H1 (cell line): ENCODE measurements at regions not wholly inside any gene's neighbourhood (a gene's known extent, or its start where the extent isn't known, plus 50 kb on each side); places are given as distances from the start of the nearest gene placed in this dataset.
"Not testable (repeated sequence)": the region's sequence is repeated elsewhere in the genome, so short reads cannot be mapped to it uniquely, and the experiment has no call there.

Experiments used
- CTCF ChIA-PET: fragments of 300-600 bp; sonication (Branson Sonifier 250); formaldehyde crosslinking; loops from one replicate; lab custom pipeline; 2021; ENCODE audit not compliant: partially characterized antibody; lab: Charles Lee
- POLR2A ChIA-PET: fragments of 300-600 bp; sonication (Branson Sonifier 250); formaldehyde crosslinking; loops from one replicate; lab custom pipeline; 2021; ENCODE audit warnings: inconsistent platforms; ENCODE audit not compliant: partially characterized antibody; lab: Charles Lee
- DNase-seq, 2 experiments: peaks; one replicate each; pipeline versions ENCODE4 v3.0.0 to v3.0.0-alpha.2; 2010 to 2022; ENCODE audit warnings: low spot score in 2 of 2, low read depth in 1 of 2, mixed read lengths in 1 of 2
- FAIRE-seq: peaks from 2 replicates; lab custom pipeline; 2011; peaks lifted over from hg19 to GRCh38; lab: Jason Lieb, UNC
- H2AFZ ChIP-seq: 2 replicates; pipeline ENCODE4 v1.8.1; 2012; ENCODE audit warnings: low read length, inconsistent platforms
- H2AK5ac ChIP-seq: 2 replicates; pipeline ENCODE4 v1.6.1; 2013; ENCODE audit warnings: low read depth, low read length
- H2BK120ac ChIP-seq: replicated peaks from 2 replicates; pipeline ENCODE3; 2013; ENCODE audit warnings: low read depth, low read length, inconsistent platforms
- H2BK12ac ChIP-seq: 2 replicates; pipeline ENCODE4 v1.6.1; 2013; ENCODE audit warnings: low read depth, low read length
- H2BK15ac ChIP-seq: 2 replicates; pipeline ENCODE4 v1.6.1; 2013; ENCODE audit warnings: low read length
- H2BK20ac ChIP-seq: 2 replicates; pipeline ENCODE4 v1.6.1; 2013; ENCODE audit warnings: low read length
- H2BK5ac ChIP-seq: 2 replicates; pipeline ENCODE4 v1.6.1; 2013; ENCODE audit warnings: low read depth, low read length
- H3K14ac ChIP-seq: 2 replicates; pipeline ENCODE4 v1.6.1; 2013; ENCODE audit warnings: inconsistent platforms; ENCODE audit not compliant: insufficient read length
- H3K18ac ChIP-seq: 2 replicates; pipeline ENCODE4 v1.6.1; 2013; ENCODE audit warnings: low read length; ENCODE audit errors: extremely low read depth
- H3K23ac ChIP-seq: 2 replicates; pipeline ENCODE4 v1.6.1; 2013; ENCODE audit warnings: inconsistent platforms; ENCODE audit not compliant: insufficient read length
- H3K23me2 ChIP-seq: 2 replicates; pipeline ENCODE4 v1.6.1; 2013; ENCODE audit warnings: low read depth, low read length
- H3K27ac ChIP-seq: 2 replicates; pipeline ENCODE4 v1.6.1; 2011; ENCODE audit warnings: low read depth, low read length, inconsistent platforms
- H3K27me3 ChIP-seq, 4 experiments: replicated peaks in 1 of 4; 1 replicate in 1 of 4; 2 replicates in 3 of 4; pipeline versions ENCODE4 v1.6.1 to v1.8.1; 2011 to 2013; ENCODE audit warnings: low read length in 3 of 4, mild to moderate bottlenecking in 3 of 4, inconsistent platforms in 2 of 4, mixed read lengths in 2 of 4, moderate library complexity in 1 of 4; ENCODE audit not compliant: control insufficient read depth in 3 of 4, insufficient read depth in 3 of 4; ENCODE audit errors: extremely low read depth in 1 of 4
- H3K36me3 ChIP-seq, 4 experiments: 2 replicates each; pipeline versions ENCODE4 v1.6.1 to v1.8.1; 2011 to 2013; ENCODE audit warnings: mild to moderate bottlenecking in 4 of 4, low read length in 3 of 4, moderate library complexity in 2 of 4, control low read depth in 1 of 4, inconsistent platforms in 1 of 4; ENCODE audit not compliant: insufficient read depth in 4 of 4, control insufficient read depth in 2 of 4
- H3K4ac ChIP-seq: replicated peaks from 2 replicates; pipeline ENCODE3; 2013; ENCODE audit warnings: low read length, low read depth, mixed read lengths, inconsistent platforms; ENCODE audit not compliant: insufficient read length
- H3K4me1 ChIP-seq, 4 experiments: replicated peaks in 1 of 4; 1 replicate in 1 of 4; 2 replicates in 3 of 4; pipeline versions ENCODE4 v1.6.1 to v1.8.1; 2011 to 2013; ENCODE audit warnings: low read length in 3 of 4, inconsistent platforms in 2 of 4, mixed read lengths in 1 of 4; ENCODE audit not compliant: insufficient read depth in 4 of 4, control insufficient read depth in 3 of 4
- H3K4me2 ChIP-seq, 2 experiments: 2 replicates each; pipeline versions ENCODE4 v1.6.1 to v1.8.1; 2011 to 2013; ENCODE audit warnings: low read depth in 2 of 2, low read length in 2 of 2, control low read depth in 1 of 2, inconsistent platforms in 1 of 2, mild to moderate bottlenecking in 1 of 2; ENCODE audit not compliant: insufficient read depth in 1 of 2
- H3K4me3 ChIP-seq, 4 experiments: fragments of 200-600, 300-600 bp in 1 of 4; sonication (generic), shearing (Covaris generic), sonication (Bioruptor Twin) in 1 of 4; 2 replicates each; pipeline versions ENCODE4 v1.5.1 to v1.8.1; 2011 to 2016; ENCODE audit warnings: low read length in 4 of 4, low read depth in 3 of 4, control low read depth in 2 of 4, inconsistent platforms in 2 of 4, mild to moderate bottlenecking in 2 of 4, mixed read lengths in 1 of 4, moderate library complexity in 1 of 4; ENCODE audit not compliant: insufficient read depth in 2 of 4; ENCODE audit errors: extremely low read depth in 1 of 4
- H3K56ac ChIP-seq: replicated peaks from 2 replicates; pipeline ENCODE3; 2013; ENCODE audit warnings: low read depth, mild to moderate bottlenecking, mixed read lengths, low read length, inconsistent platforms; ENCODE audit not compliant: insufficient read length
- H3K79me1 ChIP-seq: 2 replicates; pipeline ENCODE4 v1.6.1; 2013; ENCODE audit warnings: low read depth, low read length, control low read depth
- H3K79me2 ChIP-seq, 2 experiments: 2 replicates each; pipeline versions ENCODE4 v1.6.1 to v1.8.1; 2012 to 2013; ENCODE audit warnings: low read length in 2 of 2, mild to moderate bottlenecking in 2 of 2, inconsistent platforms in 1 of 2; ENCODE audit not compliant: insufficient read depth in 2 of 2, control insufficient read depth in 1 of 2
- H3K9ac ChIP-seq, 4 experiments: replicated peaks in 1 of 4; 1 replicate in 1 of 4; 2 replicates in 3 of 4; pipeline versions ENCODE4 v1.6.1 to v1.8.1; 2011 to 2013; ENCODE audit warnings: low read depth in 3 of 4, low read length in 3 of 4, control low read depth in 2 of 4, mild to moderate bottlenecking in 2 of 4, moderate library complexity in 2 of 4, inconsistent platforms in 1 of 4; ENCODE audit errors: extremely low read depth in 1 of 4
- H3K9me3 ChIP-seq, 2 experiments: 2 replicates each; pipeline versions ENCODE4 v1.6.1 to v1.8.1; 2012 to 2013; ENCODE audit warnings: mild to moderate bottlenecking in 2 of 2, moderate library complexity in 2 of 2, control low read depth in 1 of 2, inconsistent platforms in 1 of 2, low read depth in 1 of 2, low read length in 1 of 2, mixed read lengths in 1 of 2; ENCODE audit not compliant: insufficient read depth in 2 of 2
- H4K20me1 ChIP-seq, 2 experiments: replicated peaks in 1 of 2; 2 replicates each; pipeline versions ENCODE3 to v1.8.1; 2011 to 2013; ENCODE audit warnings: inconsistent platforms in 2 of 2, low read length in 2 of 2, mild to moderate bottlenecking in 1 of 2; ENCODE audit not compliant: insufficient read depth in 2 of 2, control insufficient read depth in 1 of 2
- H4K5ac ChIP-seq: 2 replicates; pipeline ENCODE4 v1.6.1; 2013; ENCODE audit warnings: low read length, low read depth, mixed read lengths, inconsistent platforms; ENCODE audit not compliant: insufficient read length
- H4K8ac ChIP-seq: 2 replicates; pipeline ENCODE4 v1.8.0; 2013; ENCODE audit warnings: mild to moderate bottlenecking, moderate library complexity, low read length, inconsistent platforms; ENCODE audit not compliant: insufficient read depth; ENCODE audit errors: extremely low read depth
- H4K91ac ChIP-seq: replicated peaks from 2 replicates; pipeline ENCODE3; 2013; ENCODE audit warnings: low read length, mixed read lengths, inconsistent platforms; ENCODE audit not compliant: insufficient read length
- WGBS, 2 experiments: shearing (Covaris generic) in 1 of 2; methylation state at CpG; one replicate each; pipeline versions ENCODE4 v1.1.6 to v1.1.7; 2013 to 2015; ENCODE audit warnings: low lambda C conversion rate in 2 of 2, mixed read lengths in 2 of 2, inconsistent platforms in 1 of 2, low coverage in 1 of 2, missing lambda C conversion rate in 1 of 2; ENCODE audit not compliant: insufficient replicate concordance in 2 of 2, insufficient coverage in 1 of 2, insufficient read length in 1 of 2; ENCODE audit errors: extremely low coverage in 1 of 2, missing lambda C conversion rate in 1 of 2; 5-methylcytosine and 5-hydroxymethylcytosine counted together

- H2AFZ ChIP-seq, H3K4me2 ChIP-seq, H3K14ac ChIP-seq, H2BK5ac ChIP-seq, H2BK15ac ChIP-seq, H2BK20ac ChIP-seq, H3K27me3 ChIP-seq, H3K23me2 ChIP-seq, H4K5ac ChIP-seq, H3K9ac ChIP-seq, H2BK120ac ChIP-seq, CTCF ChIA-PET, H4K91ac ChIP-seq, H3K79me2 ChIP-seq, DNase-seq, H2BK12ac ChIP-seq, H3K4me1 ChIP-seq, H3K56ac ChIP-seq, H3K18ac ChIP-seq, FAIRE-seq, H3K27ac ChIP-seq, H3K9me3 ChIP-seq, H4K8ac ChIP-seq, H3K4me3 ChIP-seq, H3K79me1 ChIP-seq, H2AK5ac ChIP-seq, H3K23ac ChIP-seq, H3K36me3 ChIP-seq, POLR2A ChIA-PET, H3K4ac ChIP-seq, H4K20me1 ChIP-seq: not testable (repeated sequence)
- 83% methylated on average over 10 of the region's 22 CpGs; no CpG with 5 or more reads in 1 of the 2 experiments for WGBS, 2 experiments
Measured at GRCh38 chr12:47333271-47333858, 253.6 kb upstream of the AMIGO2 start.
